Peyer's patch (tissue), 4 donors: ENCODE measurements at regions not wholly inside any gene's neighbourhood (a gene's known extent, or its start where the extent isn't known, plus 50 kb on each side); places are given as distances from the start of the nearest gene placed in this dataset.

Experiments used
- DNase-seq, 3 donors: peaks; one replicate each; pipeline ENCODE4 v3.0.0-alpha.2; 2017 to 2019
- H3K27ac ChIP-seq, 4 donors: fragments of 200-600 bp; sonication (generic); one replicate each; pipeline ENCODE4 v1.5.1; 2016 to 2019
- H3K27me3 ChIP-seq, 2 donors: fragments of 200-600 bp; sonication (generic); one replicate each; pipeline ENCODE4 v1.5.1; 2019
- H3K36me3 ChIP-seq, 3 donors: fragments of 200-600 bp; sonication (generic); one replicate each; pipeline ENCODE4 v1.5.1; 2016 to 2019
- H3K4me1 ChIP-seq, 4 donors: fragments of 200-600 bp; sonication (generic); one replicate each; pipeline ENCODE4 v1.5.1; 2016 to 2019
- H3K4me3 ChIP-seq, 4 donors: fragments of 200-600 bp; sonication (generic); 1 replicate in 3 of 4; 2 replicates in 1 of 4; pipeline ENCODE4 v1.5.1; 2016 to 2019; ENCODE audit warnings: mild to moderate bottlenecking in 1 of 4
- H3K9me3 ChIP-seq, 4 donors: fragments of 200-600 bp; sonication (generic); one replicate each; pipeline ENCODE4 v1.5.1; 2016 to 2019; ENCODE audit warnings: mild to moderate bottlenecking in 1 of 4
- CTCF ChIP-seq, 6 experiments: fragments of 450-650 bp in 4 of 6; fragments of 200-600 bp in 2 of 6; sonication (generic) in 1 of 6; IDR thresholded peaks; one replicate each; pipeline ENCODE4 v1.5.1; 2017 to 2019; ENCODE audit warnings: antibody characterized with exemption in 6 of 6, mild to moderate bottlenecking in 3 of 6, moderate library complexity in 1 of 6
- POLR2A ChIP-seq, 2 donors: fragments of 450-650 bp; IDR thresholded peaks; one replicate each; pipeline ENCODE4 v1.5.1; 2017; ENCODE audit warnings: antibody characterized with exemption in 2 of 2, mild to moderate bottlenecking in 2 of 2, moderate library complexity in 2 of 2

DNA sequence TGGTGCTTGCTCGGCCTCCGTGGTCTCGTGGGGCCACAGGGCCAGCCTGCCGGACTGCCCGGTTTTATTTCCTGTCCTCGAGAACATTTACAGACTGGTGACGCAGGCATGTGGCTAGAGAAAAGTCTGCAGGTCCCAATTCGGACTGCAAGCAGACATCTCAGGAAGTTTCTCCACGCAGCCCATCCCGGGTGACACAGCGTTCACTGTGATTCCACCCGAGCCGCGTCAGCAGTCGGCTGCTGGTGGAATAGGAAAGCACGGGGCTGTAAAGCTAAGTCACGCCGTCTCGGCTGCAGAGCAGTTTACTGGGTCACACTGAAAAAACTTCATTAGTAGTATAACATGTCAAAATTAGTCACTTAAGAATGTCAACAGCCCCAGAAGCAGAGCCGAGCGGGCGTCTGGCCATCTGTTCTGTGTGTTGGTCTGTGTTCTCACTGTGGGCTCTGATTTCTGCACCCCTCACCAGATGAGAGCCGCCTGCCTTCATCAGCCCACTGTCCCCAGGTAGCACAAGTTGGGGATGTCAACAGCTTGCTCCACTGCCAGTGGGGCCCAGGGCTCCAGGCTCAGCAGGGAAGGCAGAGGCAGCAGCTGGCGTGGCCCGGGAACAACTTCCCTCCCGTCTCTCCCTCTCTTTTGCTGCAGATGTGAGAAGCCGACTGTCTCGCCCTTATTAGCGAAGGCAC, 363.7 kb downstream of the IRX2 start:
- no peaks in the 10 kb centered on the region for H3K27me3 ChIP-seq
- no peaks in the 10 kb centered on the region for H3K36me3 ChIP-seq
- no peak overlapping the region for H3K27ac ChIP-seq
- no peaks in the 10 kb centered on the region for H3K9me3 ChIP-seq
- TF ChIP-seq POLR2A (IDR thresholded peaks at IDR 0.05) (no peak), CTCF (IDR thresholded peaks at IDR 0.05) (no peak)
- DNase-seq: no peak
- H3K4me1 ChIP-seq: no peaks in the 10 kb centered on the region
- H3K4me3 ChIP-seq: peak overlapping the region in 1 of 4 donors; percentile 22

- Histone ChIP-seq H3K4me3 (no peak overlapping the region), H3K27ac (no peak overlapping the region), H3K36me3 (no peaks in the 10 kb centered on the region), H3K4me1 (no peaks in the 10 kb centered on the region), H3K27me3 (no peaks in the 10 kb centered on the region), H3K9me3 (no peaks in the 10 kb centered on the region)
- TF ChIP-seq CTCF (IDR thresholded peaks at IDR 0.05): no peak
- TF ChIP-seq POLR2A (IDR thresholded peaks at IDR 0.05): no peak
- no peak for DNase-seq
Observed at GRCh38 chr5:2387250-2387633, 364.2 kb downstream of the IRX2 start.

- H3K27ac ChIP-seq: no peak overlapping the region
- no peaks in the 10 kb centered on the region for H3K4me1 ChIP-seq
- H3K36me3 ChIP-seq: no peaks in the 10 kb centered on the region
- H3K27me3 ChIP-seq: no peaks in the 10 kb centered on the region
- no peak for TF ChIP-seq POLR2A (IDR thresholded peaks at IDR 0.05)
- no peak for TF ChIP-seq CTCF (IDR thresholded peaks at IDR 0.05)
- no peak for DNase-seq
- no peaks in the 10 kb centered on the region for H3K9me3 ChIP-seq
- no peak overlapping the region for H3K4me3 ChIP-seq
Observed at GRCh38 chr5:2385818-2386217, 365.7 kb downstream of the IRX2 start.

- Histone ChIP-seq H3K4me1 (no peaks in the 10 kb centered on the region), H3K9me3 (no peaks in the 10 kb centered on the region), H3K36me3 (no peaks in the 10 kb centered on the region), H3K27me3 (no peaks in the 10 kb centered on the region), H3K27ac (no peak overlapping the region), H3K4me3 (no peak overlapping the region)
- TF ChIP-seq CTCF (IDR thresholded peaks at IDR 0.05) (no peak), POLR2A (IDR thresholded peaks at IDR 0.05) (no peak)
- DNase-seq: no peak
Observed at GRCh38 chr5:2383698-2384065, 367.8 kb downstream of the IRX2 start.

DNA sequence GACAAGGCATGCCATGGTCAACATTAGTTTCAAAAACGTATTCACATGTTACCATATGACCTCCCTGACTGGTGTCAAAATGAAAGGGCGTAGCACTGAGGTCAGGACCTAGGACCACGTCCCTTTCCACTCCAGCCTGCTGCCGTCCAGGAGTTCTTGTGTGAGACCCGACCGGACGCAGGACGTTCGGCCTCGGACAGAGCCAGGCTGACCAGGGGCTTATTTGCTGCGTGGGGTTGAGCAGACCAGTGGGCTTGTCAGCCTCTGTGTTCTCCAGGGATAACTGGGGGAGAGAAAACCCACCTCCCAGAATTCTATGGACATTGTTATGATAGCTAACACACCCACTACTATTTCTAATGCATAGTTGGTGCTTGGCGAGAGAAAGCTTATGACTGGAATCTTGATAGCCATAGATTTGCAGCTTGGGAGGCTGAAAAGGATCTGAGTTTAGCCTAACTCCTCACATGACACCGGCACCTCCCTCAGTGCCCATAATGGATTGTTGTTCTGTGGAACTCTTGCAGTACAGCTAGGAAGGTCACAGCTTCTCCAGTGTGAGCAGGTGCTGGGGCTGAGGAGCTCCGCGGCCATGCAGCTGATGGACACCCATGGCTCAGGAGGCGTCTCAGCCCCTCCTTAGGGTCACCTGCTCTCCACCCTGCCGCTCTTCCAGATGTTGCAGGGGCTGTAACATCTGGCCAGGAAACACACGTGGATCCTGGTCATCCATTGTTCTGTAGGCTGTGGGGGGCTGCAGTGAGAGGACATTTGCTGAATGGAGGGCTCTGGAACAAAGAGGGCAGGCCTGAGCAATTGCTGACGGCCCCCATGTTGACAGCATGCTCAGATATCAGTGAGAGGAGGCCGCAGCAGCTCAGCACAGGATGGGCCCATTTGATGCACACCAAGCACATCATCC, 368.4 kb downstream of the IRX2 start:
- no peak for TF ChIP-seq POLR2A (IDR thresholded peaks at IDR 0.05)
- TF ChIP-seq CTCF (IDR thresholded peaks at IDR 0.05): no peak
- no peaks in the 10 kb centered on the region for H3K9me3 ChIP-seq
- H3K27me3 ChIP-seq: no peaks in the 10 kb centered on the region
- no peaks in the 10 kb centered on the region for H3K36me3 ChIP-seq
- no peak overlapping the region for H3K27ac ChIP-seq
- no peak overlapping the region for H3K4me3 ChIP-seq
- H3K4me1 ChIP-seq: no peaks in the 10 kb centered on the region
- no peak for DNase-seq
